Central memory CD8-positive, alpha-beta T cell (primary cell): ENCODE measurements at regions not wholly inside any gene's neighbourhood (a gene's known extent, or its start where the extent isn't known, plus 50 kb on each side); places are given as distances from the start of the nearest gene placed in this dataset.
"Not testable (repeated sequence)": the region's sequence is repeated elsewhere in the genome, so short reads cannot be mapped to it uniquely, and the experiment has no call there.

Experiments used
- ATAC-seq: fragments of 150-1000 bp; cut with Tn5 transposase; replicated peaks from 2 replicates; pipeline ENCODE4 v1.10.0; 2022; ENCODE audit warnings: mild to moderate bottlenecking, moderate FRiP score, moderate number of reproducible peaks; ENCODE audit not compliant: poor library complexity, severe bottlenecking; ENCODE audit errors: extremely low read depth
- DNase-seq, 2 donors: peaks; one replicate each; pipeline ENCODE4 v3.0.0; 2021; ENCODE audit warnings: low spot score in 2 of 2
- H3K27ac Mint-ChIP-seq: one replicate; pipeline ENCODE4 v1.8.0; 2022; ENCODE audit warnings: low read depth, mild to moderate bottlenecking, moderate library complexity, mixed read lengths
- H3K27me3 Mint-ChIP-seq: one replicate; pipeline ENCODE4 v1.8.0; 2022; ENCODE audit warnings: mixed read lengths
- H3K36me3 Mint-ChIP-seq: one replicate; pipeline ENCODE4 v1.8.0; 2022; ENCODE audit warnings: mild to moderate bottlenecking, moderate library complexity, mixed read lengths; ENCODE audit not compliant: insufficient read depth
- H3K4me1 Mint-ChIP-seq: one replicate; pipeline ENCODE4 v1.8.0; 2022; ENCODE audit warnings: mixed read lengths
- H3K4me3 Mint-ChIP-seq: one replicate; pipeline ENCODE4 v1.8.0; 2022; ENCODE audit warnings: mild to moderate bottlenecking, moderate library complexity, mixed read lengths
- H3K9me3 Mint-ChIP-seq: one replicate; pipeline ENCODE4 v1.8.0; 2022; ENCODE audit warnings: mixed read lengths

DNA sequence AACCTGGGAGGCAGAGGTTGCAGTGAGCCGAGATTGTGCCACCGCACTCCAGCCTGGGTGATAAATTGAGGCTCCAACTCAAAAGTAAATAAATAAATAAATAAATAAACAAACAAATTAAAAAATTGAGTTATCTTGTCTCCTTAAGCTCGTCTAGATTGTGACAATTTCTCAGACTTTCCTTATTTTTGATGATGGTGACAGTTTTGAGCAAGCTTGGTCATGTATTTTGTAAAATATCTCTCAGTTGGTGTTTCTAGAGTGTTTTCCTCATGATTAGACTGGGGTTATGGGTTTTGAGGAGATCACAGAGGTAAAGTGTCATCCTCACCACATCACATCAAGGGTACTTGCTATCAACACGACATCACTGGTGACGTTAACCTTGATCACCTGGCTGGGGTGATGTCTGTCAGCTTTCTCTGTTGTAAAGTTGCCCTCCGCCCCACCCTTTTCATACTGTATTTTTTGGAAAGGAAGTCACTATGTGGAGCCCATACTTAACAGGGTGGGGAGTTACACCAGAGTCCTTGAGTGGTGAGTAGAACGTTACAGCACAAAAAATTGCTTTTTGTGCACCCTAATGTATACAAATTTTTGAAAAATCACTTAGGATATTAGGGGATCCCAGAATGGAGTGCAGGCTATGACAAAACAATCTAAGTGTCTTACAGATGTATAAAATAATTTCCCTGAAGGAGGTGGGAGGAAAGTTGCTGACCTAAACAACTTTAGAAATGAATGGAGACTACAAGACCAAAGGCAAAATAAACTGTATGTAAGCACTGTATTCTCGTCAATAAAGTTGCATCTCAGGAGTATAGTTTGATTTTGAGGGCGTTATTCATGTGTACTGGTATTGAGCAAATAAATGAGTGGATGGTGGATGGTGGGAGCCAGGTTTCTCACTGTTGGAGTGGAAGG lies 116.4 kb upstream of the SGK1 start:
- DNase-seq: no peak
- Mint-ChIP-seq H3K4me3 (no peak overlapping the region), H3K36me3 (no peaks in the 10 kb centered on the region), H3K27me3 (no peaks in the 10 kb centered on the region), H3K4me1 (peaks cover 22% of the 10 kb centered on the region), H3K27ac (no peak overlapping the region), H3K9me3 (no peaks in the 10 kb centered on the region)
- ATAC-seq: no peak

DNA sequence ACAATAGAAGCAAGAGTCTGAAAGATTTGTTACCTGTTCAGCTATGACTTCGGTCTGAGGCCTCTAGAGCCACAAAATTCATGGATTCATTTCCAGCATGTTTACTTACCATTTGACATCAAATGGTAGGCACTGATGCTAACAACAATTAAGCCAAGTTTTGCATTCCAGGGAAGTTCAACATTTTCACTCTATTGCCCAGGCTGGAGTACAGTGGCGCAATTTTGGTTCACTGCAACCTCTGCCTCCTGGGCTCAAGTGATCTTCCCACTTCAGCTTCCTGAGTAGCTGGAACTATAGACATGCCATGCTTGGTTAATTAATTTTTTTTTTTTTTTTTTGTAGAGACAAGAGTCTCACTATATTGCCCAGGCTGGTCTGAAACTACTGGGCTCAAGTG lies 114.1 kb upstream of the SGK1 start:
- Mint-ChIP-seq H3K27ac (no peak overlapping the region), H3K27me3 (no peaks in the 10 kb centered on the region), H3K4me3 (no peak overlapping the region), H3K9me3 (no peaks in the 10 kb centered on the region), H3K36me3 (no peaks in the 10 kb centered on the region), H3K4me1 (peaks cover 16% of the 10 kb centered on the region)
- DNase-seq: no peak
- no peak for ATAC-seq

DNA sequence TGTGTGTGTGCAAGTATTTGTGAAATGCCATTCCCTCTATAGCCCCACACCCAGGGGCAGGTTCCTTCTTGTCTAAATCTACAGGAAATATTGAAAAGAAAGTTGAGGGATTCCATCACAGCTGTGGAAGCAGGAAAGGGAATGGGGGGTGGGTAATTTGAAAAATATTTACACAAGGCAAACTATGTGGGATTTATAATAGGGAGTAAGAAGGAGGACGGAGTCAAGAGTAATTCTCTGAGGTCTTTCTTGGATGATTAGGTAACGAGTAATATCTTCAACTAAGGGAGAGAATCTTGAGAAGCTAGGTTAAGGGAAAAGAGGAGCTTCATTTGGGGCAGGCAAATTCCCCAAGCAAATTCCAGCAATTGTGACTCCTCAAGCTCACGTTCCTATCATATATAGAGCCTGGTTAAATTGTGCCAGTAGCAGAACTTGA lies 113.5 kb upstream of the SGK1 start:
- peaks cover 10% of the 10 kb centered on the region for H3K4me1 Mint-ChIP-seq
- no peak overlapping the region for H3K27ac Mint-ChIP-seq
- no peaks in the 10 kb centered on the region for H3K9me3 Mint-ChIP-seq
- ATAC-seq (no peak), DNase-seq (no peak)
- H3K36me3 Mint-ChIP-seq: no peaks in the 10 kb centered on the region
- no peak overlapping the region for H3K4me3 Mint-ChIP-seq
- H3K27me3 Mint-ChIP-seq: no peaks in the 10 kb centered on the region

DNA sequence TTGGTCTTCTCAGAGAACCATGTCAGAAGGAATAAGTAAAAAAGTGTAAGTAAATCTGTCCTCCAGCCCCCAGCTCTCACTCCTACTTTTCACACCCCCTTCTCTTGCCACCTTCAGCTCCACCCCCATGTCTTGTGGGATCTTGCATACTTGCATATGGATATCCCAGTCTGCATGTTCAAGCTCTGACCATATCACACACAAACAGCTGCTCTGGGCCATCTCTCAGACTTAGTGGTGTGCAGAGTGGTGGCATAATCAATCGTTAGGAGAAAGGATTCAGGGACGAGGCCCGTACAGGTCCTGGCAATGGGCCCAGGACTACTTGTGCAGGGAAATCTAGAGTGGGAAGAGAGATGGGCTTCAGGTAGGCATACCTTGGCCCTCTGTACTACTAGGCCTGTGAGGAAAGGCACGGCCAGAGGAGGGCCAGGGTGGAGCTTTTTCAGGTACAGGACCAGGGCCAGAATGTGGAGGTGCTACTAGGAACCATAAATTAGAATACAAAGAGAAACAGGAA lies 112.0 kb upstream of the SGK1 start:
- Mint-ChIP-seq H3K36me3 (no peaks in the 10 kb centered on the region), H3K27me3 (no peaks in the 10 kb centered on the region), H3K4me3 (no peak overlapping the region), H3K9me3 (no peaks in the 10 kb centered on the region), H3K4me1 (no peaks in the 10 kb centered on the region), H3K27ac (no peak overlapping the region)
- DNase-seq: no peak
- no peak for ATAC-seq

DNA sequence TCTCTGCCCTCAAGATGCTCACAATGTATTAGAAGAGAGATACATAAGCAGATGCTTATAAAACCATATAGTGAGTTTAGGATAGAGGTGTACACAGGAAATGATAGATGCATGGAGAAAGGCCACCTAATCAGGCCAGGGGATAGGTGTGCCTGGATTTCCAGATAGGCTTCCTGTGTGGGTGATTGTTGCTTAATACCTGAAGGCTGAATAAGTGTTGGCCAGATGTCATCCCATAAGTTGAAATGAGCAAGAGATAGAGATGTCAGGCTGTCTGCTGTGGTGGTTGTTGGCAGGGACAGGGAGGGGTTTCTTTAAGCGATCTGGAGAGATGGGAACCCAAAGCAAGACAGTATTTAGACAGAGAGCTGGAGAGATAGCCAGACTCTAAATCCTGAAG lies 109.8 kb upstream of the SGK1 start:
- no peak for ATAC-seq
- H3K27ac Mint-ChIP-seq: no peak overlapping the region
- no peaks in the 10 kb centered on the region for H3K4me1 Mint-ChIP-seq
- no peaks in the 10 kb centered on the region for H3K27me3 Mint-ChIP-seq
- H3K9me3 Mint-ChIP-seq: no peaks in the 10 kb centered on the region
- DNase-seq: no peak
- H3K4me3 Mint-ChIP-seq: no peak overlapping the region
- H3K36me3 Mint-ChIP-seq: no peaks in the 10 kb centered on the region

DNA sequence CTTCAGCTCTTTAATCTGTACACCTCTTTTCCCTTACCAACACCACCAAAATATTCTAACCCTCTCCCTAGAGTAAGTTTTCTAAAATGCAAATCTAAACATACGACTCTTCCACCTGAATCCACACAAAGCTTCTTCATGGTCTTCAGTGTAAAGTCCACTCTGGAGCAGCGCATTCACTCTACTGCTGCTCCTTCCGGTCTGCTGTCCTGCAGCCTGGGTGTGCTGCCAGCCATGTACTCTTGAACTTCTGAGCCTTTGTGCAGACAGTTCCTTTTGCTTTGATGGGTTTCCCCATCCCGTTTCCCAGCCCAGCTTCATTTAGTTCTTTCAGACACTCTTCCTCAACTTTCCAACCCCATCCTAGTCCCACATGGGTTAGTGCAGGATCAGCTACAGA lies 108.7 kb upstream of the SGK1 start:
- H3K9me3 Mint-ChIP-seq: no peaks in the 10 kb centered on the region
- no peaks in the 10 kb centered on the region for H3K4me1 Mint-ChIP-seq
- no peak for DNase-seq
- H3K27ac Mint-ChIP-seq: no peak overlapping the region
- no peaks in the 10 kb centered on the region for H3K27me3 Mint-ChIP-seq
- ATAC-seq: no peak
- no peak overlapping the region for H3K4me3 Mint-ChIP-seq
- H3K36me3 Mint-ChIP-seq: no peaks in the 10 kb centered on the region

DNA sequence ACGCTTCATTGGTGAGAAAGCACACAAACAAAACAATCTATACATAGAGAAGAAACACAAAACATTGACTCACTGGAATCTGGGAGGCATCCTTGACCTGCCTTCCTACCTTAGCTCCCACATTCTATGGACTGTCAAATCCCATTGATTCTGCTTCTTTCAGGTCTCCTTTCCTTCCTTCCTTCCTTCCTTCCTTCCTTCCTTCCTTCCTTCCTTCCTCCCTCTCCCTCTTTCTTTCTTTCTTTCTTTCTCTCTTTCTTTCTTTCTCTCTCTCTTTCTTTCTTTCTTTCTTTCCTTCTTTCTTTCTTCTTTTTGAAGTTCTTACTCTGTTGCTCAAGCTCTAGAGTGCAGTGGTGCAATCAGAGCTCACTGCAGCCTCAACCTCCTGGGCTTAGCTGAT lies 108.0 kb upstream of the SGK1 start:
- not testable (repeated sequence) for H3K27me3 Mint-ChIP-seq, H3K4me3 Mint-ChIP-seq, H3K27ac Mint-ChIP-seq

DNA sequence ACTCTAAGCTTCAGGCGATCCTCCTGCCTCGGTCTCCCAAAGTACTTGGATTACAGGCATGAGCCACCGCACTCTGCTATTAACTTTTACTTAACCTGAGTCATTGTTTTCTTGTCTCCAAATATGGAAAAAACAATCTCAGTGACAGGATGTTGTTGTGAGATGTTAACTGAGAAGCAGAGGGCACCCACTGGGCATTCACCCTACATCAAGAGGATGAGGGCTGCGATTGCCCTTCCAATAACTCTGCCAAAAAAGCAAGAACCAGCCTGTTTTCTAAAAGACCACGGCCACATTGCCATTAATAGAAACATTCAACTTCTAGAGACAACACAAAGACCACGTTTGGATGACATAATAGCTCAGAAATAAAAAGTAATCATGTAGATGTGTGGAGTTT lies 107.6 kb upstream of the SGK1 start:
- Mint-ChIP-seq H3K27me3 (no peaks in the 10 kb centered on the region), H3K36me3 (no peaks in the 10 kb centered on the region), H3K4me1 (no peaks in the 10 kb centered on the region), H3K4me3 (no peak overlapping the region), H3K9me3 (no peaks in the 10 kb centered on the region), H3K27ac (no peak overlapping the region)
- ATAC-seq (no peak), DNase-seq (no peak)

More for the DNA sequence above, 108.0 kb upstream of the SGK1 start:
- not testable (repeated sequence) for H3K36me3 Mint-ChIP-seq, ATAC-seq, H3K4me1 Mint-ChIP-seq, DNase-seq, H3K9me3 Mint-ChIP-seq

DNA sequence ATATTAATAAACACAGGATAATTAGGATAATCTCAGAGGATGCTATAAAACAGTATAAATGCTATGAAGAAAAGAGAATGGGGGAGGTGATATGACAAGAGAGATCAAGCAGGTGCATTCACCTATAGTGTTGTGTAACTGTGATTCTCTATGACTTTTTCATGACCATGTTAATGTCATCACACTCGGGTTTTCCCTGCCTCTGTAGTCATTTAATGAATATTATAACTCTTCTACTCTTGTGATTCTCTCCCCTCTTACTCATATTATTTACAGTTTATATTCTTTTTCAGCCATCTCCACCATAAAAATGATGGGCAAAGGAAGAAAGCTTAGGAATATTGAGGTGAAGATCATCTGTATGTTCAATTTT lies 106.9 kb upstream of the SGK1 start:
- no peaks in the 10 kb centered on the region for H3K27me3 Mint-ChIP-seq
- H3K9me3 Mint-ChIP-seq: no peaks in the 10 kb centered on the region
- H3K4me1 Mint-ChIP-seq: no peaks in the 10 kb centered on the region
- no peak overlapping the region for H3K27ac Mint-ChIP-seq
- ATAC-seq: no peak
- H3K36me3 Mint-ChIP-seq: no peaks in the 10 kb centered on the region
- DNase-seq: no peak
- no peak overlapping the region for H3K4me3 Mint-ChIP-seq

DNA sequence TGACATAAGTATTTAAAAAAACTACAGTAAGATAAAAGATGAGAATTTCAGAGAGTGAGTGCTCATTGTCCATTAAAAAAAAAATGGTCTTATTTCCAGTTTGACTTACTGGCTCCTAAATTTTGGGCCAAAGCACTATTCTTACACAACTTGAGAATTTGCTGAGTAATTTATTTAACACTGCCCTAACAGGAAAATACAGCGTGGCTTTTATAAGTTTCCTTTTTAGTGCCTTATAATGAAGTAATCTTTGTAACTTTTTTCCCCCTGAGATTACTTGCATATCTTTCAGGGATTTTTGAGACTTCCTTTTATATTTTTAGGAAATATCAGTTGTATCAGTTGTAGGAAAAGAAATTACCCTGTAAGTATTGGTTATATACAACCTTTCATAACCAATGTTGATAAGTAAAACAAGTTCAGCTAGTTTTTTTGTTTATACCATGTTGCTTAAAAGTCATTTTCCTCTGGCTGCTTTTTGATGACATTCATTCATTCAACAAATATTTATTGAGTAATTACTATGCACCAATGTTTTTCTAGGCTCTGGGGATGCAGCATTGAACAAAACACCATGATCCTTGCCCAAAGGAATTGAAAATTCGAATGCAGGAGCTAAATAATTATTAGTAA lies 106.4 kb upstream of the SGK1 start:
- no peak overlapping the region for H3K4me3 Mint-ChIP-seq
- no peaks in the 10 kb centered on the region for H3K27me3 Mint-ChIP-seq
- ATAC-seq: no peak
- no peaks in the 10 kb centered on the region for H3K9me3 Mint-ChIP-seq
- no peaks in the 10 kb centered on the region for H3K36me3 Mint-ChIP-seq
- H3K4me1 Mint-ChIP-seq: no peaks in the 10 kb centered on the region
- no peak overlapping the region for H3K27ac Mint-ChIP-seq
- no peak for DNase-seq

DNA sequence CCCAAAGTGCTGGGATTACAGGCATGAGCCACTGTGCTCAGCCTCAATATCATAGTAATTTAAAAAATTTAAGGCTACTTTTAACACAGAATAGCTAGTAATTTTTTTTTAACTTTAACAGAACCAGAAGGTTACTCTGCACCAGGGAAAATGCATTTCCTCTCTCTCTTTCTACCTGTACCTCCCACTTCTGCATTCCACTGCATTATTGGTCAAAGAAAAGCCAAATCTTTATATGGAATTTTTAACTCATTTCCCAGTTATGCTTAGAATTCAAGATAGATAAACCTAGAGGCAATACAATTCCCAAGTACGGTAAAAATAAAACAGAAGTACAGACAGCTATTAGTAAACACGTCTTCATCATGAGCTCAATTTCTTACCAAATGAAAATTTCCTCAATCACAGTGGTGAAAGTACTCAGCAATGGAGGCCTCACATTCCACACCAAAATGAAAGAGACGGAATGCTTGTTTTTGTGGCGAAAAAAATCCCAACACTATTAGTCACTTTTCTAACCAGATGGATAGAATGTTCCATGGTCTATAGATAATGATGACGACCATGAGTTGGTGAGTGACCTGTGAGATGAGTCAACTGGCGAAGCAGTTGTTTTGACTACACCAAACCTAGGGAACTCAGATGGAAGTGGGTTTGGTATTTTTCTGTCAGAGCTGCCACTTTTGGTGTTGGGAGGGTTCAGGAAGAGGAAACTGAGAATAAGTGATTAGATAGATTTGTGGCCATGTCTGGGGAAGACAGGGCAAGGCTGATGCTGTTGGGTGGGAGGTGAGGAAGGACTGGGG lies 104.7 kb upstream of the SGK1 start:
- Mint-ChIP-seq H3K27me3 (no peaks in the 10 kb centered on the region), H3K4me1 (no peaks in the 10 kb centered on the region), H3K4me3 (no peak overlapping the region), H3K27ac (no peak overlapping the region), H3K9me3 (no peaks in the 10 kb centered on the region), H3K36me3 (no peaks in the 10 kb centered on the region)
- DNase-seq: no peak
- no peak for ATAC-seq

DNA sequence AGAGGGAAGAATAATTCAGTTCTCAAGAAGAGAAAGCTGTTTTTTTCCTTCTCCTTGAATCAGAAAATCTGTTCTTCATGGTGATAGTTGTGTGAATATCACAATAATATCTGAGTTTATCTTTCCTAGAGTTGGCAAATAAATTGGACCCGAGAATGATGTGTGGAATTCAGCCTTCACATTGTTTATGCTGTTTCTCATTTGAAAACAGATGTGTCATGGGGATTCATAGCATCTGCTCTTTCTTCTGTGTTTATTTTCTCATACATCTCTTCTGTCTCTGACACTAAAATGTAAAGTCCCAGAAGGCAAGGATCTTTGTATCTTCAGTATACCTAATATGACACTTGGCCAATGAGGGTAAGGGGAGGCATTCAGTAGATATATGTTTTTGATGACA lies 103.6 kb upstream of the SGK1 start:
- ATAC-seq (no peak), DNase-seq (no peak)
- no peaks in the 10 kb centered on the region for H3K36me3 Mint-ChIP-seq
- H3K4me3 Mint-ChIP-seq: no peak overlapping the region
- no peaks in the 10 kb centered on the region for H3K4me1 Mint-ChIP-seq
- H3K9me3 Mint-ChIP-seq: no peaks in the 10 kb centered on the region
- H3K27ac Mint-ChIP-seq: no peak overlapping the region
- no peaks in the 10 kb centered on the region for H3K27me3 Mint-ChIP-seq
